SKM-1 (cell line): ENCODE measurements at regions not wholly inside any gene's neighbourhood (a gene's known extent, or its start where the extent isn't known, plus 50 kb on each side); places are given as distances from the start of the nearest gene placed in this dataset.

Source experiments
- DNase-seq: peaks from one replicate; lab custom pipeline; 2025; ENCODE audit not compliant: unreplicated experiment; lab: John Stamatoyannopoulos, UW

DNA sequence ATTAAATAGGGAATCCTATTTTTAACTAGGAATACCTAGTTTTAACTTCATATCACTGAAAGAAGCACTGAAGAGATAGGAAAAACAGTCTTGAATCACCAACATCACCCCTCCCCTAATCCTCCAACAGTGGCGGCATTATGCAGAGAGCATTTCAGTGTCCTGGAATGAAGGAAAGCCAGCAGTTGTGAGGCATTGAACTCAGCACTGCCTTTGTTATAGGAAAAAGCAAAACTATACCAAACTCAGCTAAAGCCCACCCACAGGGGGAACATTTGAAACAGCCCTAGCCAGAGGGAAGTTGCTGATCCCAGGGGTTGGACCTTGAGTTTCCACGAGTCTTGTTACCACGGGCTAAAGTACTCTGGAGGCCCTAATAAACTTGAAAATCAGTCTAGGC, 310.6 kb upstream of the EDIL3 start:
- DNase-seq, result no peak

DNA sequence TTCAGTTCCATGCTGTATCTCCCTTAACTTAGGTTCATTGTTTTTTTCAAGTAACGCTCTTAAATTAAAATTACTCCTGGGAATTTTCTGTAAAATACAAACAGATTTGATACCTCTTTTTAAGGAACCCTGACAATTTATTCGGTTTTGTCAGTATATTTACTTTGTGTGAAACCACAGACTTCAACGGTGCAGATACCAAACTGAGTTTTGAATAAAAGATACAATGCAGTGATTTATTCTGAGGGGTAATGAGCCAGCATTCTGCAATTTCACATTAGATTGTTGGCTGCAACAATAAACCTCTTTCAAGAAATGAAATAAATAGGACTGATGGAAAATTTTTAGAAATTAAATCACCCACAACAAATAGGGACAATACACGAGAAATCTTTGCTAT, 308.6 kb upstream of the EDIL3 start:
- no peak for DNase-seq

DNA sequence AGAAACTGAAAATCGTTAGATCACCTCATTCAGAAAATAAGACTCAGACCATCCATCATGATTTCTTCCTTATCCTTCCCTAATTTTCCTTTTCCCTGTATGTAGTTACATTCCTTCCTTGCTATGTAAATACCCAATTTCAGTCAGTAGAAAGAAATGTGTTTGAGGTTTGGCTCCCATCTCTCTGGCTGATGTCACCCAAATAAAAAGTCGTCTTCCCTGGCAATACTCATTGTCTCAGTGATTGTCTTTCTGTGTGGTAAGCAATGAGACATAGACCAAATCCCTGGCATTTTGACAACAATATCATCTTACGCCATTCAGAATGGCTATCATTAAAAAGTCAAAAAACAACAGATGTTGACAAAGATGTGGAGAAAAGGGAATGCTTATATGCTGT, 303.9 kb upstream of the EDIL3 start:
- DNase-seq, result no peak

- no peak for DNase-seq
Measured at GRCh38 chr5:84685121-84685894, 300.6 kb upstream of the EDIL3 start.

DNA sequence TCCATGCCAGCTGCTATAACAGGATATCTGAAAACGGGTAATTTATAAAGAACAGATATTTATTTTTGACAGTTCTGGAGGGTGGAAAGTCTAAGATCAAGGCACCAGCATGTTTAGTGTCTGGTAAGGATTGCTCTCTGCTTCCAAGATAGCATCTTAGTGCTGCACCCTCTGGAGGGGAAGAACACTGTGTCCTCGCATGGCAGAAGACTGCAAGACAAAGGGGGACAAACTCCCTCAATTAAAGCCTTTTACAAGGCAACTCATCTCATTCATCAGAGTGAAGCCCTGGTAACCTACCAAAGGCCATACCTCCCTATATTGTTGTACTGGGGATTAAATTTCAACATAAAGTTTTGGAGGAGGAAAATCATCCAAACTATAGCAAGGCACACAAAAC, 298.9 kb upstream of the EDIL3 start:
- no peak for DNase-seq

- DNase-seq, result no peak
Measured at GRCh38 chr5:84682531-84682930, 297.9 kb upstream of the EDIL3 start.

GRCh38 chr5:84680908-84681307, 296.2 kb upstream of the EDIL3 start:
- DNase-seq, result no peak

GRCh38 chr5:84673785-84674184, 289.1 kb upstream of the EDIL3 start:
- no peak for DNase-seq

- no peak for DNase-seq
Measured at GRCh38 chr5:84667576-84667975, 282.9 kb upstream of the EDIL3 start.

DNA sequence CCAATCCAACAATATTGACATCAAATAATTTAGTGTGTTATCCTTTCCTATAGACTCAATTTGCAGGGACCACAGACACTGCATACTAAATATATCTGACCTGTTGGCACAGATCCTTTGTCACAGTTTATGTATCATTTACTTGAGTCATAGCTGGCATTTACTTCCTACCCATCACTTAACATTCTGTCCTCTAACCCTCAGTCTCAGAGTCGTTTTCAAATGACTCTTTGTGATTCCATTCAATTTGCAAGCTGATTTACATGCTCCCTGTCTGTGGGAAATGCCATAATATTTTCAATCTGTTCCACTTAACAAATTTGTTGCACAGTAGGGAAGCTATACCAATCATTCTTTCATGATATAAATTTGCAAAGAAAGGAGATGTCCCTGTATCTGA, 265.7 kb upstream of the EDIL3 start:
- no peak for DNase-seq

- DNase-seq, result no peak
Measured at GRCh38 chr5:84647581-84647980, 262.9 kb upstream of the EDIL3 start.

- DNase-seq, result no peak
Measured at GRCh38 chr5:84642795-84643194, 258.1 kb upstream of the EDIL3 start.

GRCh38 chr5:84642324-84642723, 257.6 kb upstream of the EDIL3 start:
- no peak for DNase-seq

GRCh38 chr5:84637662-84638375, 253.1 kb upstream of the EDIL3 start:
- no peak for DNase-seq

DNA sequence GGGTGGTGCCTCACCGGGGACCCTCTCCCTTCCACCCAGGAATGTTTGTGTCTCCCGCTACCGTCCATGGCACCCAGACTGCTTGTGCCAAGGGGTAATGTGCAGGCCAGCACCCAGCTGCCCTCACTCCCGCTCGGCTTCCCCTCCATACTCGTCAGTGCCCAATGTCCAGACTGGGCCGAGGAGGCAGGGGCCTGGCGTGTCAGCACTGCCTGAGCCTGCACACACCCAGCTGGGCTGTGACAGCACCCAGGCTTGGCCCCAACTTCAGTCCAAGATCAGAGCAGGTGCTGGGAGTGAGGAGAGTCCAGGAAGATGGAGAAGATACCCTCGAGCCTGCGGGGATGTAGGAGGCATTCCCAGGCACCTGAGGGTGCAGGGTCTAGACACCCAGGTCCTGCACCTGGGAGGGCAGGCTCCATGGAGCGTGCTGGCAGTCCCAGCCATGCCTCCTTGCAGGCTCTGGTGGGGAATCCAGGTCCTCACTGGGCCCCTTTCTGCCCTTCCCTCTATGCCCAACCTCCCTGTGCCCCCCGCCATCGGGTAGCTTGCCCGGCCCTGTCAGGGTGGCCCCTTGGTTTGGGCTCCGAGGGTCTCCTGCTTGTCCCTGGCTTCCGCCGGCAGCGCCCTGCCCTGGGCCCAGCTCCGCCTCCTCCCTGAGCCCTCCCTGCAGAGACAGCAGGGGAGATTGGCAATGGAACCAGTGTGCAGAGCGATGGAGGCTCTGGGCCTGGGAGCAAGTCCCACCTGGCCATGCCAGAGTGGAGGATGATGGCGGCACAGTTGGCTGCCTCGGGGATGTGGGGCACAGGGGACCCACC, 250.8 kb upstream of the EDIL3 start:
- DNase-seq, result no peak

GRCh38 chr5:84634256-84634655, 249.6 kb upstream of the EDIL3 start:
- DNase-seq, result no peak

- DNase-seq, result no peak
Measured at GRCh38 chr5:84632418-84632817, 247.7 kb upstream of the EDIL3 start.

- no peak for DNase-seq
Measured at GRCh38 chr5:84628918-84629317, 244.2 kb upstream of the EDIL3 start.

DNA sequence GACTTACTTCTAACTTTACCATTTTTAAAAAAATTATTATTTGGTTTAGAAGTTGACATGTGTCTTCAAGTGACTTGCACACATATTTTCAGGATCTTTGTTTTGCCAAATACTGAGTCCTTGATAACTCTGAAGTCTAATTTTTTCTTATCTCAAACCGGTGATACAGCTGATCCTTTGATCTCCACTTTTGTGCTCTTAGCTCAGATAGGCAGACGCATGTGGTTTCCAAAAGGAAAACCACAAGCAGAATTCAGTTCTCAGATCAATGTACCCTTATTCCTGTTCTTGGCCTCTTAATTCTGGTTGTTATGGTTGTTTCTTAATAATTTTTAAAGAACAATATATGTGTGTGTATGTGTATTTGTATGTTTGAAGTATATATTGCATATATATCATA, 238.3 kb upstream of the EDIL3 start:
- no peak for DNase-seq

DNA sequence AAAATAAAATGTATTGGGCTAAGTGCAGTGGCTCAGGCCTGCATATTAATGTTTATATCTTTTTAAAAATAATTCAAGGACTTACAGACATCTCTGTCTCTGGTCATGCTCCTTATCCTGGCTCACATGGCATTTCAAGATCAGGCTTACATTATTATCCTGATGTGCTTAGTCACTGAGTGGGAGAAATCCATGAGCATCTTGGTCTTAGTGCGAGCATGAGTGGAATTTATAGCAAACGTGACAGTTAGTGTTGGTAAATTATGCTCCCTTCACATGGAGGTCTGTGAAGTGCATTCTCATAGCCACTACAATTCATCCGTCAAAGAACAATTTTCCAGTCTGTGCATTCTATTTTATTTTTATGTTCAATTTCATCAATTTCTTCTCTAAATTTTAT, 237.8 kb upstream of the EDIL3 start:
- no peak for DNase-seq

DNA sequence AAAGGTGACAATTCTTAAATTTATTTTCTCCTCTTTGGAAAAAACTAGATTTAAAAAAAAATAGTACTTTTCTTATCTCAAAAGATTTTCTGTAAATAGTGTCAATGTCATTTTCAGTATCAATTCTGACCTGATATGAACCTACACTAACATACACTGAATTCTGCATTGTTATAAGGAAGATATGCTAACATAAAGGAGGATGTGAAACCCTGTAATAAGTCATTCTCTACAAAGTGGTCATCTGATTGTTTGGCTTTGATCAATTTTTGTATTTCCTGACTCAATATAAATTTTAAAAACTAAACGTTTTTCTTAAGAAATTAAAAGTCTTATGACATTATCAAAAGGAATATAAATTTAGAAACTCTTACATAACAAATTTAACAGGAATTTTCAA, 233.6 kb upstream of the EDIL3 start:
- no peak for DNase-seq

DNA sequence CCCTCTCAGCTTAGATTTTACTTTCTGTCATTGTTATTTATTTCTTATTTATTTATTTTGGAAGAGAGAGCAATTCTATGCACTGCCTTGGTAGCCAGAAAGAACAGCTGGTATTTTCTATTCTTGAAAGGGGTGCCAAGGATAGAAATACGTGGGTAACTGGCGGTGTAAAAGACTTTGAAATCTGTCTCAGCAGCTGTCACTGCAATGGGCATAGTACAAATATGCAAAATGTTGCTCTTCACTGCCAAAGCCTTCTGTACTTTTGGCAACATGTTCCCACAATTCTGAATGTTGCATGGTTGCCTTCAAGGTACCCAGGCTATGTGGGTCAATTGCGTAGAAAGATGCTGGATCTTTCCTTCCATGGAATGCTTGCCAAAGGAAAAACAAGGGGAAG, 230.2 kb upstream of the EDIL3 start:
- DNase-seq, result no peak
